HG03135 (cell line): ENCODE measurements at regions not wholly inside any gene's neighbourhood (a gene's known extent, or its start where the extent isn't known, plus 50 kb on each side); places are given as distances from the start of the nearest gene placed in this dataset.

Source experiments
- ATAC-seq: cut with Tn5 transposase; IDR thresholded peaks from one replicate; pipeline ENCODE4 v1.9.1; 2021; ENCODE audit warnings: mild to moderate bottlenecking, moderate library complexity; ENCODE audit not compliant: unreplicated experiment

DNA sequence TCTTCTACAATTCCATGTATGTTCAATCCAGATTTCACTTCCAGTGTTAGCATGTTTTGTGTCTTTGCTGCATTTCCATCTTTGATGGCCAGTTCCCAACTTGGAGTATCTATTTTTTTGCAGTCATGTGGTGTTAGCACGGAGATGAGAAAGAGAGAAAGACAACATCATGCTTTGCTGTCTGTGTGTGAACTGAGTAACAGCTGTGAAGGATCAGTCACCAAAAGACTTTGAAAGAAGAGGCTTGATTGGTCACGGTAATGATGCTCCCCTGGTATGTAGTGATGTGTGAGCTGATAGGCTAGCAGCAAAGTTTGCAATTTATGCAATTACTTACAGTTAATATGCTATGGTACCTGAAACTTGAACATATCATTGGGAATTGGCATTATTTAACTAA is 731.3 kb upstream of the NRSN1 start:
- no peak for ATAC-seq

DNA sequence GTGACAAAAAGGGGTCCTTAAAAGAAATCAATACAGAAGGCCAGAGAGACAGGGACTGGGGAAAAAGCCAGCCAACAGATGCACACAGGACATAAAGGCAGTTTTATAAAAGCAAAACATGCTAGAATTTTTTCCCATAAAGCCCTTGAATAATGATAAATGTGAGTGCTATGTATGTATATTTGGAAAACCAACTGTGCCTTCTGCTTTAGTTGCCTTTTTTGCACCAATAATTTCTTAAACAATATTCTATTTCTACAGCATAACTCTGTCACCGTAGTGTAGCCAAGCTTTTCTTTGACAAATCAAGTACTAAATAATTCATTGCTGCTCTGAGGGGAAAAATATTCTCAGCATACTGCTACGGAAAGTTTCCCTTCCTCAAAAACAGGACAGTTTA is 730.6 kb upstream of the NRSN1 start:
- ATAC-seq: no peak

DNA sequence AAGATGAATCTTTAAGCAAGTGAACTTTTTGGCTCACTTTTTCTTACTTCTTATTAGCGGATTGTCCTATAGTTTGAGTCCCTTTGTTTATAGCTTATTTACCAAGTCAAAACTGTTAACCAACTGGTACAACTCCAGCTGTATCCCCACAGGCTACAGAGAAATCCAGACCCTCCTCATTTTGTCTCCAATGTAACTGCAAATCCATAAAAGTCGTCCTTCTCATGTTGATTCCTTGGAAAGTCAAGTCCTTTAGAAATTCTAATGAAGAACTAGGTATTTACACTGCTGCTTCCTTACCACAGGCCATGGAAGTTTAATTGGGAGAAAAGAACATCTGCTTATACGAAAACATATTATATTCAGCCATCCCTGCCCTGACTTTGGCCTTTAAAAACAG is 729.1 kb upstream of the NRSN1 start:
- ATAC-seq: no peak

DNA sequence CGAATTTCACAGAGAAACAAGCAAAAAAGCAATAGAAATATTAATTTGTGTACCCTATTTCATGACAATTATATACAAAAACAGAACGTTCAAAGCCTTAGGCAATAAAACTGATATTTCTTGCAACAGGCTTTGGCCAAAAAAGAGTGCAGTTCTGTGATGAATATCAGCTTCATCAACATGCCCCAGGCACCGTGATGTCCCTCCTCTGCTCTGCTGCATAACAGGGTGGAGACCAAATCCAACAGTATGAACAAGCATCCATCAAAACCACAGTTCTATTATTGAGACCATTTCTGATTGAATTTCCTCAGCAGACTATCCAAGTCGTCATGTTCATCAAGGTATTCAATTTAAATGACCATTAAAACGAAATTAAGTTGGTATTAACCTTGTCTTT is 722.6 kb upstream of the NRSN1 start:
- ATAC-seq: no peak

DNA sequence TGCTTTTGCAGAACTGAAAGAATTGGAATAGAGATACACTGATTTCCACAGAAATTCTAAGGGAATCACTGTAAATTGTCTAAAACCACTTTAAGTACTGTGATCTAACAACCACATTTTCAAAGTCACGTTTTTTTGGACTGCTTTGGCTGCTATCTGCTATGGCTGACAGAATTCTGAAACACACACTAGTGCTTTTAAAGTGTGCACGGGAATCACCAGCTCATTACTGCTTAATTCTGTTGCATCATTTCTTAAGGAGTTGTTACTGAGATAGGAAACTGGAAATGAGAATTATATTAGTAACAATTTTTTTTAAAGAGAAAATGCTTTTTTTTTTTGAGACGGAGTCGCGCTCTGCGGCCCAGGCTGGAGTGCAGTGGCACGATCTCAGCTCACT is 716.5 kb upstream of the NRSN1 start:
- no peak for ATAC-seq

DNA sequence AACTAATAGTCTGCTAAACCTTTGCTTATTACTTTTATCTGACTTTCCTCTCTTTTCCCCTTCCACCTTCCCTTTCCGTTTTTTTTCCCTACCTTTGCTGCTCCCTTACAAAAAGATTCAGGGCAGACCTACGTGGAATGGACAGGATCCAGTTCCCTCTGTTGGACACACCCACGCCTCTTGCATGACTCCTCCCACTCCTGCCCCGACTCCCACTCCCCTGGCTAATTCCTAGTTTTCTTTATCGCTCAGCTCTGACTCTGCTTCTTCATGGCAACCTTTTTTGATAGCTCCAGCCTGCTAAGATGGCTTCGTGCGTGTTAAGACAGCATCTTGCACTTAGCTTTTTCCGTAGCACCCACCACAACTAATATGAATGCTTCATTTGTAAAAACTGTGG is 715.6 kb upstream of the NRSN1 start:
- no peak for ATAC-seq

DNA sequence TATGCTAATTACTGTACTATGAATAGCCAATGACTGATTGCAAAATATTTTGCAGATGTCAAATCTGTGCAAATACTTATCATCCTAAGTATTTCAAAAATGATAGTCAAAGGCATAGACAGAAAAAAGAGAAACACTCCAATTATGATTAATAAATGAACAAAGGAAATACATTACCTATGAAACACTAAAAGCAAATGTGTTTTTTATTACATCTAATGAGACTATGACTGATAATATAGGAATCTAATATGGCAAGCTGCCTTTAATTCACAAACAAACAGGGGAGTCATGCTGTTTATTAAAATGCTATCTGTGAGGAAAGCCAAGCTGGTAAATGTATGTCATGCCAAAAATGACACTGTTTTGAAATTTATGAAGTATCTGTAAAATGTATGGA is 713.2 kb upstream of the NRSN1 start:
- ATAC-seq: no peak

DNA sequence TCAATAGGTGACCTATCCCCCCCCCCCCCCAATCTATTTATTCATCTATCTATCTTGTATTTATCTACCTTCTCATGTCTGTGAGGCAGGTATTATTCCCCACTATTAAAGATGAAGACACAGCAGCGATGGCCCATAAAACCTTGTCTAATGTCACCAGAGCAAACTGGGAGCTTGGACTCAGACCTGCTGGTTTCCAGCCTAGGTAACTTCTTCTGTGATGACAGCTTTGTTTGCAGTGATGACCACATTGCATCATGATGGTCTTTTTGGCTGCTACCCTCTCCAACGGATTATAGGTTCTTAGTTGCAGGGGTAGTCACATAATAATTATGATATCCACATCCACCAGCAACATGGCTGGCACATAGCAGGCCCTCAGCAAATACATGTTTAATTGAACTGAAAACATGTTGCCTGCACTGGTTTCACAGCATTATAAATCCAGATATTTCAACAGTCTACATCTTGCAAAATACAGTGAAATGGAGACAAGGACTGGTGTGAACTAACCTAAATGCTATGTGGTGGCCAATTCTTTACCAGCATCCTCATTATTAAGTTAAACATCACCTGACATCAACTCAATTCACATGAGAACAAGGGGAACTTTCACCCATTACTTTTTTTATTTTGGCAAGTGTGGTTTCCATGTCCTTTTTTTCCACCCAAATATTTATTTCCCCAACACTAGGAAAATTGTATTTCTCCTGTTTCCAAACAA is 712.5 kb upstream of the NRSN1 start:
- ATAC-seq: no peak

DNA sequence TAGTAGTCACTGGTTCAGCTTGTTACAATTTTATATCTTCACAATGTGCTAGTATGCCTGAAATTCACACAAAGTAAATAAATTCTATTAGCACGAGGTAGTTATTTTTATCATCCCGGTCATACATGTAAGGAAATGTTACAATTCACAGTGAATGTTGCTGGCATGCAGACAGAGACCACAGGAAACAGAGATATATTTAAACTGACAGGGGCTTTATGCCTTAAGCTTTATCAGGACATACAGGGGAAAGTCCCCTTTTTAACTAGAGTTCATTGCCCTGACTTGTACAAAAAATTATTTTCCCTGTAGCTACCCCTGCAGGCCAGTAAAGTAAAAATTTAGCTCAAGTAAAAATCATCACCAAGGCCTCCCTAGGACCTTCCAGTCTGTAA is 712.0 kb upstream of the NRSN1 start:
- no peak for ATAC-seq

DNA sequence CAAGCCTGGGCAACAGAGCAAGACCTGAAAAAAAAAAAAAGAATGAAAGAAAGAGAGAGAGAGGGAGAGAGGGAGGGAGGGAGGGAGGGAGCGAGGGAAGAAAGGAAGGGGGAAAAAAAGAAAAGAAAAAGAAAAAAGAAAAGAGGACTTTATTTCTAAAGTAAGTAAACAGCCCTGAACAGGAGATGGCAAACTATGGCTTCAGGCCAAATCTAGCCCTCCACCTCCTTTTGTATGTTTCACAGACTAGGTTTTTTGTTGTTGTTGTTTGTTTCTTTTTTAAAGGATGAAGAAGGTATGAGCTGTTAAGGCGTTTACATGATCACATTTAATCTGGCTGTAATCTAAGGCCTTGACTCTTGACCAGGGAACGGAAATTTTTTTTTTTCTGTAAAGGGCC is 711.1 kb upstream of the NRSN1 start:
- no peak for ATAC-seq

DNA sequence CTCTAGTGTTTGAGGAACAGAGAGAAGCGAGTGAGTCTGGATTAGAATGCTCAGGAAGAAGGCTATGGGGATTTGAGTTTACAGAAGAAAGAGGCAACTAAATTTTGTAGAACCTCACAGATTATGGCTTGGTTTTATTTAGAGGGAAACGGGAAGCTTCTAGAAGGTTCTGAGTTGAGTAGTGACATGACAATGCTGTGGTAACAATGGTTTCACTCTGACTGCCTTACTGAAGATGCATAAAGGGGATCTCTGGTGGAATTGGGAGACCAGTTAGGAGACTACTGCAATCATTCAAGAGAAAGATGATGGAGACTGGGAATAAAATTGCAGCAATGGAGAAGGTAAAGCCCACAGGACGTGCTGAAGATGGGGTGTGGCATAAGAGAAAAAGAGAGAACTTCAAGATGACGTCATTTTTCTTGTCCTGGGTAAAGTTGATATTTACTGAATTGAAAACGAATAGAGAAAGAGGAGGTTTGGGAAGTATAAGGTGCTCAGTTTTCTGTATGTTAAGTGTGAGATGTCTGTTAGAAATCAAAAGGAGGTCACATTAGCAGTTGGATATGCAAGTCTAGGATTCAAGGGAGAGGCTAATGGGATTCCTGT is 710.1 kb upstream of the NRSN1 start:
- no peak for ATAC-seq

DNA sequence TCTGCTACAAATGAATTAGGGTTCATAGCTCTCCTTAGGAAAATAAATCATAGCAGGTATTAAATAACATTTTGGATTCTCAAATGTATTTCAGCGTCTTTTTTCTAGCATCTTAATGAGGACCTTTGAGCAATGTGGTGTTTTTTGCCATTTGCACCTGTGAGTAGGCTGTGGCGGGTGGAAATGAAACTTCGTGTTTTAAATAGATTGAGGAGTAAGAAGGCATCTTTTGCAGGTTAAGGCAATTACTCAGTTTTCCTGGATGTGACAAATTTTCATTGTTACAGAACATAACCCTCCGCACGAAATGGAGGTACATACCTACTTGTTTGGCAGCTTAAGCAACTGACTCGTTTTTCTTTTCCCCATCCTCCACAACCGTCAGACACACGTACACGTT is 708.9 kb upstream of the NRSN1 start:
- ATAC-seq: no peak

DNA sequence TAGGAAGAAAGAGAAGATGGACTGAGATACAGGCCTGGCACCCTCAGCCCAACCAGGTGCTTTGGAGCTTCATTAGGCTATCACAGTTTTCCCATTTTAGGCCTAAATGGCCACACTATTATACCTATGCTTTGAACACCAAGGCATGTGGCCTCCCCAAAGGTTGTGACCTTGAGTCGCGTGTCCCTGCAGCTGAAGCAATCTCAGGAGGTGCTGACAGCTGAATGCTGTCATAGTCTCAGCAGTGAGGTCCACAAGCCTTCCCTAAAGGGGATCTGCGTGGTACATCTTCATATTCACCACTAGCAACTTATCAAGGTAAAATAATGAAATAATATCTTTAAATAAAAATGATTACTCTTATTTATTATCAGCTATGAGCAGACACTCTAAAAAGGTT is 707.9 kb upstream of the NRSN1 start:
- no peak for ATAC-seq

DNA sequence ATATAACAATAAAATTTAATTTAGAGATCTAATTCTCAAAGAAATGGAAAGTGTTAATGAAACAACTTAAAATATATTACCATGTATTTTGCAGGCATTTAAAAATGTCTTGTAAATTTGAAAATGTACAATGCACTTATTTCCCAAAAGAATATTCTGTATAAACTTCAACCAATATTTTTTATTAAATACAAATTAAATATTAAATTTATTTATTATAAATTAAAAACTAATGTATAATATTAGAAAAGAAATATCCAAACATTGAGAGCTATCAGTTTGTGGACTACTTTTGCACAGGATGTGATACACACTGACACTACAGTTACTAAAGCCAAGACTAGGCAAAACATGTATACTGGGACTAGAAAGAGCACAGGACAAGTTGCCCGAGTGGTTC is 707.0 kb upstream of the NRSN1 start:
- no peak for ATAC-seq

DNA sequence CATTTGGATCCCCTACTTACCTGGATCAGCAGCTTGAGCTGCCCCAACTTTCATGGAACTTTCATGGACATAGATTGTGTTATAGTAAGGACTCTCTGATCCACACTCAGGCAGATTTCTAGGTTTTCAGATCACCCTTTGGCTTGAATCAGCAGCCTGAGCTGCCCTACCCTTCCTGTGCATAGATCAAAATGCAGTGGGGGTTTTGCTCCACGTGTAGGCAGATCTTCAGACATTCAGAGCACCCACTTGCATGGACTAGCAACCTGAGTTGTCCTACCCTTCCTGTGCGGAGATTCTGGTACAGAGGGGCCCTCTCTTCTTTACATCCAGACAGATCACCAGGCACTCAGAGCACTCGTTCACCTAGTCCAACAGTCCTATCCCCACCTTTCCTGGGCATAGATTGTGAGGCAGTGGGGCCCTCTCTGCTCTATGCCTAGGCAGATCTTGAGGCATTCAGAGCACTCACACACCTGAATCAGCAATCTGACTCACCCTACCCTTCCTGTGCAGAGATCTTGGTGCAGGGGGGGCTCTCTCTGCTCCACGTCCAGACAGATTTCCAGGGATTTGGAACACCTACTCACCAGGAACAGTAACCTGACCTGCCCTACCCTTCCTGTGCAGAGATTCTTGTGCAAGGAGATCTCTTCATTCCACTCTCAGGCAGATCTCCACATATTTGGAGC is 705.2 kb upstream of the NRSN1 start:
- ATAC-seq: no peak

DNA sequence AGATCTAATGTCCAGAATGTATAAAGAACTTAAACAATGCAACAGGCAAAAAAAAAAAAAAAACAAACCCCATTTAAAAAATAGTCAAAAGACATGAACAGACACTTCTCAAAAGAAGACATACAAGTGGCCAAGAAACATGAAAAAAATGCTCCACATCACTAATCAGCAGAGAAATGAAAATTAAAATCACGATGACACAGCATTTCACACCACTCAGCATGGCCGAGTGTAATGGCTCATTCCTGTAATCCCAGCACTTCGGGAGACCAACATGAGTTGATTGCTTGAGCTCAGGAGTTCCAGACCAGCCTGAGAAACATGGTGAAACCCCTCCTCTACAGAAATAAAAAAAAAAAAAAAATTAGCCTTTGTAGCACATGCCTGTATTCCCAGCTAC is 701.4 kb upstream of the NRSN1 start:
- no peak for ATAC-seq

DNA sequence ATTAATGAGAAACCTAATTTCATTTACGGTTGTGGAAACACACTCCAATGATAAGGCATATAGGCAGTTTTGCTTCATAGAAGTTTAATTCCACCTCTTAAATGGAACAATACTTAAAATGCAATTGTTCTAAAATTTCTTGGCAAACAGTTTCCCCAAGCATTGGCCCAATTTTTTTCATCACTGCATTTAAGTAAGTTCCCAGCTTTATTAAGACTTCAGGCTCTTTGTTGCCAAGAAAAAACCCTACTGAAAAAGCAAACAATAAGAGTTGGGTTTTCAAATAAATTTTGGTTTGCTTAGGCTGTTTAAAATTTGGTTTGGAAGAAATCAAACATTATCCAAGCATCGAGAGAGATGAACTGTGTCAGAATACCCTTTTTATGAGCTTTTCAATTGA is 690.9 kb upstream of the NRSN1 start:
- ATAC-seq: no peak

DNA sequence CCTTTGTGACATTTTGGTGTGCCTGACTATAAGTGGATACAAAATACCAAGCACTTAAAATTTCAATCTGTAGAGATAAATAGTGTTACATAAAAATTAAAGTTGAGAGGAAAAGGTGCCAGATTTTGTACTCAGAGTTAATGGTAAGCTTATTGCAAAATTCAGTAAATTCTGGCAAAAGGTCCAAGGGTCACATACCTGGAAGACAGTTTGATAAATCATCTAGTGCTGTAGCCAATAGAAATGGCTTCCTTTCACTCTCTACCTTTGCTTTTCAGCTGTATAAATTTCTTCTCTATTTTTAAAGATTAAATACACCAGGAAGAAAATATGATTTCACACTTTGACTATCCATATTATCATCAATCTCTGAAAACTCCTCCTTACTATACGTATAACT is 690.2 kb upstream of the NRSN1 start:
- no peak for ATAC-seq

DNA sequence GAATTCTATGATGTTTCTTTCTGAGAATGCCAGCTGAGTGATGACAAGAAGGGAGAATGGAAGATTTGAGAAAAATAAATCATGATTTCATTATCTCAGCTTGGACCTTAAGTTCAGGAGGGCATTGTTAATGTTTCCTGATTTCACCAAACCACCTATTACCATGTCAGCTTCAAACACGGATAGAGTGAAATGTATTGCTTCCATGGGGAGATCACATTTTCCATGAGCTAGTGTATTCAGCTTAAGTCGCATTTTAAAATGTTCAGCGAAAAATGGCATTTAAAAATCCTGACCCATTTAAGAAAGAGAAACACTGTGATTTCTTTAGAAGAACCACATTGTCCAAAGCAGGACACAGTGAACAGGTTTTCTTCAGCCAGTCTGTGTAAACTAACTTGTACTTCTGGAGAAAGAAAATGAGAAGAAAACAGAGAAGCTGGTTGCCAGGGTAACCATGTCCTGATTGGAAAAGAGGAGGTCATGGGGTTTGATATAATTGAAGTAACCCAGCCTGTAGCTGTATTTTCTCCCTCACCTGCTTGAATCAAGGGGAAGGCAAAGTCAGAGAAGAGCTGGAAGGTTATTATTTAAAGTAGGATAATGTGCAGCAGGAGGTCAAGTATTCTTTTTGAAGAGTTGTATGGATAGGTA is 684.1 kb upstream of the NRSN1 start:
- ATAC-seq: no peak

DNA sequence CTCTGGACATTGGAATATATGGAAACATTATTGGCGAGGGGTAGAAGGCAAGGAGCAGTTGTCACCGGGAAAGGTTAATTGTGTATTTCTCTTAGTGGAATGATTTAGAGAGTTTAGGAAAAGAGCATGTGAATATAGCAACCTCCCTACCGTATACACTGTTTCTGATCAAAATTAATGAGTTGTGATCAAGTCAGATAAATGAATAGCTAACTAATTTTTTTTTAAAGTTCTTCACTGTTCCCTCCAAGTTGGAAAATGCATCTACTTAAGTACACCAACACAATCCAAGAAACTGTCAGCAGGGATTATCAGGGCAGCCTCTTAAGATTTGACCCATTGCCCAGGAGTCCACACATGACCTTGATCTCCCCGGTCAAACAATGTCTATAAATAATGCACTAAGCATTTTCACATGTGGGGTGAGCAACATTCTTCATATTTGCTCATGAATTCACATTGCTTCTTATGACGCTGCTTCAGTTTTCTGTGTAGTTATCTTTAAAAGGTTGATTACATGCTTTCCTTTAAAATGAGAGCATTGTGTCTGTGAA is 680.8 kb upstream of the NRSN1 start:
- ATAC-seq: no peak

DNA sequence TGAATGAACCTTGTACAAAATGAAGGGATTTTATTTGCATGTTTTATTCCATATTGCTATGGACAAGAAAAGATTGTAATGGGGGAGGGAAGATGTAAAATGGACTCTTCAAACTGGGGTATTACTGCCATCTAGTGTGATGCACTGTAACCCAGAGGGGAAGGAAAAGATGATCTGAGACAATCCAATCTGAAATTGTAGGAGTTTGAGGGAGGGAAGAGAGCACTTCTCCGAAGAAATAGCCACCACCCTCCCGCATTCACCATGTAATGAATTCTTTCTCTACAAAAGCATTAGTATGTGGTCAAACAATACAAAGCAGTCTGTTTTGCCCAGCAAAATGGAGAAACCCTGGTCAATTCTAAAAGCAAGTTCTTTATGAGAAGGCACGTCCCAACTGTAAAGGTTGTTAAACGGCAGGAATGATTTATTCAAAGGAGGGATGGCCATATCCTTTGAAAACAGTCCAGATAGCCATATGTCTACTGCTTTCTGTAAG is 679.5 kb upstream of the NRSN1 start:
- no peak for ATAC-seq

DNA sequence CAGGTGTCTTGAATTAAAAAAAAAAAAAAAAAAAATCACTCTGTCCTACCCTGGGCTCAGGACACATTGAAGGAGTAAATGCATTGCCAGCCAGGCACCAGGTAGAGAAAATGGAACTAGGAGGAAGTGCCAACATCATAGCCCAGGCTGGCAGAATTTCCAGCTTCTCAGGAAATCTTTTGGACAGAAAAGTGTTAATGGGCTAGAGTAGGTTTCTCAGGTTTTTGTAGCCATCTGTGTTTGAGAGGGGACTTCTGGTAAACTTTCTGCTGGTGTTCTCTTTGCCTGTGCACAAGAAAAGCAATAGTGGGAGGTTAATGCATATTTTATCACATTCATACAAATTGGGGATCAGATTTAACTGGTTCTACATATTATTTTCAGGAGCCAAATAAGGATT is 678.3 kb upstream of the NRSN1 start:
- no peak for ATAC-seq
